A673 (cell line): ENCODE measurements at regions not wholly inside any gene's neighbourhood (a gene's known extent, or its start where the extent isn't known, plus 50 kb on each side); places are given as distances from the start of the nearest gene placed in this dataset.

Source experiments
- BruUV-seq: library from RNA; stranded (reverse); fragments of 400-500 nt; replicated peaks from 2 replicates; lab custom pipeline; 2021; lab: Mats Ljungman, UMichigan
- CTCF ChIA-PET: fragments of 300-600 bp; sonication (Branson Sonifier 250); formaldehyde crosslinking; loops from one replicate; lab custom pipeline; 2022; ENCODE audit warnings: antibody characterized with exemption; lab: Charles Lee
- POLR2A ChIA-PET: fragments of 300-600 bp; sonication (Branson Sonifier 250); formaldehyde crosslinking; loops from one replicate; lab custom pipeline; 2022; ENCODE audit warnings: antibody characterized with exemption; ENCODE audit not compliant: low non-redundant PET; lab: Charles Lee
- DNase-seq: peaks from one replicate; pipeline ENCODE4 v3.0.0-alpha.2; 2015; ENCODE audit warnings: low spot score
- H3K27ac ChIP-seq: fragments of 200-600 bp; sonication (generic); 2 replicates; pipeline ENCODE4 v1.5.1; 2016; ENCODE audit warnings: mixed run types, low read depth, mild to moderate bottlenecking, mixed read lengths, antibody characterized with exemption, low read length; ENCODE audit not compliant: poor library complexity, severe bottlenecking
- H3K27me3 ChIP-seq: fragments of 200-600 bp; sonication (generic); replicated peaks from 2 replicates; pipeline ENCODE4 v1.6.1; 2017; ENCODE audit warnings: mixed run types, low read depth, mild to moderate bottlenecking, mixed read lengths, antibody characterized with exemption, low read length; ENCODE audit not compliant: insufficient read depth, poor library complexity
- H3K36me3 ChIP-seq: fragments of 200-600 bp; sonication (generic); 2 replicates; pipeline ENCODE4 v1.6.1; 2016; ENCODE audit warnings: mixed run types, mild to moderate bottlenecking, mixed read lengths, antibody characterized with exemption, low read length; ENCODE audit not compliant: insufficient read depth, poor library complexity, severe bottlenecking
- H3K4me1 ChIP-seq: fragments of 200-600 bp; sonication (generic); 2 replicates; pipeline ENCODE4 v1.6.1; 2017; ENCODE audit warnings: mixed run types, mild to moderate bottlenecking, mixed read lengths, antibody characterized with exemption, low read length; ENCODE audit not compliant: insufficient read depth, poor library complexity, severe bottlenecking
- H3K4me3 ChIP-seq: fragments of 200-600 bp; sonication (generic); 2 replicates; pipeline ENCODE4 v1.5.1; 2016; ENCODE audit warnings: low read depth, mixed run types, mild to moderate bottlenecking, mixed read lengths, low read length; ENCODE audit not compliant: poor library complexity, severe bottlenecking
- H3K9me3 ChIP-seq: fragments of 200-600 bp; sonication (generic); 2 replicates; pipeline ENCODE4 v1.6.1; 2016; ENCODE audit warnings: mixed run types, low read depth, mild to moderate bottlenecking, mixed read lengths, antibody characterized with exemption, low read length; ENCODE audit not compliant: poor library complexity, severe bottlenecking
- CTCF ChIP-seq: fragments of 300-800, 200-600 bp; sonication (generic); conservative IDR thresholded peaks from 2 replicates; pipeline ENCODE4 v1.5.1; 2017; ENCODE audit warnings: low read depth, mild to moderate bottlenecking, antibody characterized with exemption, low read length, moderate library complexity, mixed read lengths
- EZH2 ChIP-seq: fragments of 200-600 bp; sonication (generic); IDR thresholded peaks from 2 replicates; pipeline ENCODE4 v1.6.1; 2017; ENCODE audit warnings: borderline replicate concordance, low read depth, mild to moderate bottlenecking, mixed read lengths, antibody characterized with exemption, low read length; ENCODE audit not compliant: poor library complexity, severe bottlenecking
- intact Hi-C: fragments of 100-400 bp; cut with micrococcal nuclease; formaldehyde crosslinking; loops from one replicate; pipeline ENCODE4 v1.10.0; 2022; ENCODE audit not compliant: unreplicated experiment

GRCh38 chr1:38464071-38464661, 395.4 kb downstream of the RRAGC start:
- Histone ChIP-seq H3K4me3 (no peak overlapping the region), H3K27me3 (no peaks in the 10 kb centered on the region), H3K9me3 (no peaks in the 10 kb centered on the region), H3K4me1 (peaks cover 12% of the 10 kb centered on the region), H3K27ac (no peak overlapping the region), H3K36me3 (no peaks in the 10 kb centered on the region)
- no peak for DNase-seq
- ChIA-PET POLR2A (no interaction called here), CTCF (no interaction called here)
- BruUV-seq: no TSS peak
- intact Hi-C loops: no loop called here
- TF ChIP-seq CTCF (no peak), EZH2 (no peak)

GRCh38 chr1:38463074-38463473, 396.5 kb downstream of the RRAGC start:
- POLR2A ChIA-PET: no interaction called here
- intact Hi-C loops: no loop called here
- TF ChIP-seq CTCF (no peak), EZH2 (no peak)
- no peaks in the 10 kb centered on the region for H3K27me3 ChIP-seq
- no peak for DNase-seq
- no peak overlapping the region for H3K4me3 ChIP-seq
- CTCF ChIA-PET: interaction anchor here (0.6 kb wide), 1 partner anchor 191 kb away, joined by 9 read pairs; no protein-coding TSS in a partner anchor
- no peaks in the 10 kb centered on the region for H3K36me3 ChIP-seq
- H3K27ac ChIP-seq: no peak overlapping the region
- no TSS peak for BruUV-seq
- no peaks in the 10 kb centered on the region for H3K9me3 ChIP-seq
- peaks cover 12% of the 10 kb centered on the region for H3K4me1 ChIP-seq

- H3K27ac ChIP-seq: no peak overlapping the region
- no TSS peak for BruUV-seq
- POLR2A ChIA-PET: no interaction called here
Measured at GRCh38 chr1:38456531-38456876, 403.1 kb downstream of the RRAGC start.

More at GRCh38 chr1:38456531-38456876, 403.1 kb downstream of the RRAGC start:
- DNase-seq: no peak
- Histone ChIP-seq H3K27me3 (no peaks in the 10 kb centered on the region), H3K4me3 (no peak overlapping the region), H3K36me3 (no peaks in the 10 kb centered on the region), H3K4me1 (peaks cover 7% of the 10 kb centered on the region), H3K9me3 (no peaks in the 10 kb centered on the region)
- no peak for TF ChIP-seq EZH2
- no peak for TF ChIP-seq CTCF
- intact Hi-C loops: no loop called here
- CTCF ChIA-PET: no interaction called here
